HG03159 (cell line): ENCODE measurements at regions not wholly inside any gene's neighbourhood (a gene's known extent, or its start where the extent isn't known, plus 50 kb on each side); places are given as distances from the start of the nearest gene placed in this dataset.

Experiments
- ATAC-seq: cut with Tn5 transposase; IDR thresholded peaks from one replicate; pipeline ENCODE4 v1.9.1; 2021; ENCODE audit warnings: mild to moderate bottlenecking, moderate library complexity; ENCODE audit not compliant: unreplicated experiment

- ATAC-seq: no peak
These were observed 322.3 kb downstream of the GBE1 start for GRCh38 chr3:81439108-81439507.

DNA sequence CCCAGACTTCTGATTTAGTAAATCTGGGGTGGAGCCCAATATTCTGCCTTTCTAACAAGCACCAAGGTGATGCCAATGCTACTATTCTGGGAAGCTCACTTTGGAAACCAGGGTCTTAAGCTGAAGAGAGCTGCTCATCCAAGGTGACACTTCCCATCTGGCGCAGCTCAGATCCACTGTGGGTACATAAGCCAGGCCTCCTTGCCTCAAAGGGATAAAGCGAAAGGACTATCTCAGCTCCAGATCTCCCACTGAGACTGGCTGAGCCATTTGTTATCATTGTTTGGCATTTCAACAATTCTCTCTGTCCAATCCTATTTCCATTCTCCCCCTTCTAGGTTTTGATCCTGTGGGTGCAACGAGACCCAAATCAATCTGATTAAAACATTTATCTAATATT lies 323.8 kb downstream of the GBE1 start:
- ATAC-seq: no peak

DNA sequence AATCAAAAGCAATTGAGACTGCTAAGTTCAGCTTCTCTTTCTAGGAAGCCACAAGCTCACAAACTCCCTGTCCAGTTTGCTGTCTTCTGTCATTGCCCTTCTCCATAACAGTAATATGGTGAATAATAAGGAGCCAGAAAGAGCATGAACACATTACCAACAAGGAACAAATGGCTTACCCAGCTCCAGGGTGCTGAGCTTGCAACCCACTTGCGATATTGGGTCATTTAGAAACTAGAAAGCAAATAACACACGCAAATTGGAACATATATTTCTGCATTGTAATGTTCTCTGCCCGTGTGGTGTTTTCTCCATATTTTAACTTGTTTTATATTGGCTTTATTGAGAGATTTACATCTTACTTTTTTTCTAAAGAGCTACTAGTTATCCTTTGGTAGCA lies 325.3 kb downstream of the GBE1 start:
- no peak for ATAC-seq

DNA sequence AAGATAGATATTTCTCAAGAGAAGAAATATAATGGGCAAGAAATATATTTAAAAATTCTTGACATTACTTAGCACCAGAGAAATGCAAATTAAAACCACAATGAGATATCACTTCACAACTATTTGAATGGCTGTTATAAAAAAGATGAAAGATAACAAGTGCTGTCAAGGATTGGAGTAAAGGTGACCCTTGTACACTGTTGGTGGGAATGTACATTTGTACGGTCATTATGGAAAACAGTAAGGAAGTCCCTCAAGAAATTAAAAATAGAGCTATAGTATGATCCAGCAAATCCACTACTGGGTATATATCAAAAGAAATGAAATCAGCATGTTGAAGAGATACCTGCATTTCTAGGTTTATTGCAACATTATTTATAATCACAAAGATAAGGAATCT lies 326.4 kb downstream of the GBE1 start:
- ATAC-seq: no peak

GRCh38 chr3:81434161-81434560 lies 327.3 kb downstream of the GBE1 start:
- no peak for ATAC-seq

- ATAC-seq: no peak
These were observed 327.8 kb downstream of the GBE1 start for GRCh38 chr3:81433675-81434074.

GRCh38 chr3:81432456-81432855 lies 329.0 kb downstream of the GBE1 start:
- ATAC-seq: no peak

- ATAC-seq: no peak
These were observed 334.4 kb downstream of the GBE1 start for GRCh38 chr3:81426826-81427577.

DNA sequence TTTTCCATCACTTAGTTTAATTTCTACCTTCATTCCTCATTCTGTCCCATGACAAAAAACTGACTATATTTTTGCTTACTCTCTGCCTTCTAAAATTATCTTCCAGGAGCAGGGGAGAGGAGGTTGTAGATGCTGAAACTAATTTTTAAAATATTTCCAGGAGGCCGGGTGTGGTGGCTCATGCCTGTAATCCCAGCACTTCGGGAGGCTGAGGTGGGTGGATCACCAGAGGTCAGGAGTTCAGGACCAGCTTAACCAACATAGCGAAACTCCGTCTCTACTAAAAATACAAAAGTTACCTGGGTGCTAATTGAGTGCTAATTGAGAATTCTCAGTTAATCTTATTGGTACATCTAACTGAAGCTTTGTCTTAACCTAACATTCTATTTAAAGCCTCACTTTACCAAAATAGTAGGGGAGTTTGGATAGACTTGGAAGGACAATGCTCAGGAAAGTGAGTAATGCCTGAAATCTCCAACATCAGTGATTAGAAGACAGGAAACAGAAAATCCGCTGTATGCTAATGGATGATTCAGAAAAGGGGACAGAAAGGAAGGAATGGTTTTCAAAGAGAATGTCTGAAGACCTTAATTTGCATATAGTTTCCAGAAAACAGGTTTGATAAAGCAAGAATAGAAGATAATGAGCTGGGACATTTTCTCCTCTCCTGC lies 336.1 kb downstream of the GBE1 start:
- ATAC-seq: no peak

DNA sequence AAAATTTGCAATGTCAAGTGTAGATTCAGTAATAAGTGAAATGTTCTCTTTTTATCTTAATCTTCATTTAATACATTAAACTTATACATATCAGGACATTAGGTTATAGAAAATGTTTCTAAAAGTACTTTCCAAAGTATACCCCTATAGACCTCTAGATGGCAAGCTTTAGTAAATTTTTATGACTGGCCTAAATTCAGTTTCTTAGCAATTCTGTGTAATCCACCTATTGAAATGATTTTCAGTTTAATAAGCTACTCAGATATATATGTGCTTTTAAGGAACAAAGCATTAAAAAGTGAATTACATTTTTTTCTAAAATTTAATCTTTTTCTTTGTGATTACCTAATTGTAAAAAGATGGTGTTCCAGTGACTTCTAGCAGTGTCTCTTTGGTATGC lies 342.2 kb downstream of the GBE1 start:
- peak; percentile 63 for ATAC-seq

DNA sequence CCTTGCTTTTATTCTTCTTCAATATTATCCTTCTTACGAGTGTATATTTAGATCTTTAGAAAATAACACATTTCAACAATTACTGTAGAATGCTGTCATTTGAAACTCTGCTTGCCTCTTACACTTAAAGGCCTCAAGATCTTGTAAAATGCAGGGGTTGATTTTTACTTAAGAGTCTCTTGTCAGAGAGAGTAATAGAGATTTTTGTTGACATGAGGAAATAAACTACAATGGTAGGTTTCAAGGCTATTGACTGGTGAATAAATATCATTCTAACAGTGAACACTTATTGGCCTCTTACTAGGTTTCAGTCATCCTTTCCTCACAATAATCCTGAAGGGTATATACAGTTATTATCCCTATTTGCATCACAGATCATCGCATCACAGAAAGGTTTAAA lies 344.6 kb downstream of the GBE1 start:
- no peak for ATAC-seq

- ATAC-seq: no peak
These were observed 355.1 kb downstream of the GBE1 start for GRCh38 chr3:81406318-81406717.

GRCh38 chr3:81395739-81396513 lies 365.5 kb downstream of the GBE1 start:
- ATAC-seq: no peak

DNA sequence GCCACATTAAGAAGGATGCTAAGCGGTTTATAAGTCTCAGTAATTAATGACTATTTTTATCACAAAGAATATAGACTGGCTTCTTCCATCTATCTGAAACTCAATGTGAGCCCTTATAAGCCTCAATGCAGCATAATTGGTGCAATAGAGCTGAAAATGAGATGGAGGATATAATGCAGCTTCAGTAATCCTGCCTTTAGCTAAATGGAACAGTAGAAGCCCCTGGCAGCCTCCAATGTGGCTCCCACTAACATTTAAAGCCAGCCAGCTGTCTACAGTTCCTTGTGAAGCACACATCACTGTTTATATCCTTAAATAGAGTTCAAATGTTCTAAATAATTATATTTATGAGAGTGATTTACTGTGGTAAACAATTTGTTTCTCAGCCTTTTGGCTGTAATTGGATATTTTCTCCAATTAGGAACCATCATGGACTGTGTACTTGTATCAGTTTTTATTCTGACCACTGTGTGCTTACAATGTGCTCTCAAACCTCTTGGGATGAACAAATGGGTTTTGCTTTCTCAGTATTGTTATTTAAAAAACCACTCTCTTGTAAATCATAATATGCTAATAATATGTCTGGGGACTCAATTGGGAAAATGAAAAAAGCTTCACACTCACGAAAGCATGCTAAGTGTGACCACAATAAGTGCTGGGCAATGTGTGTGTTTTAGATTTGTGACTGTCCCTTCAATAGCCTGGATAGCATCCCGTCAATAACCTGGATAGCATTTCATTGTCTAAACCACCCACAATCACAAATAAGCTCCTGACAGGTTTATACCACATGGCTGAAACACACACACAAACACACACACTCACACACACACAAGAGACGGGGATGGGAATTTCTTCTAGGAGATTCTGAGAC lies 366.6 kb downstream of the GBE1 start:
- no peak for ATAC-seq

DNA sequence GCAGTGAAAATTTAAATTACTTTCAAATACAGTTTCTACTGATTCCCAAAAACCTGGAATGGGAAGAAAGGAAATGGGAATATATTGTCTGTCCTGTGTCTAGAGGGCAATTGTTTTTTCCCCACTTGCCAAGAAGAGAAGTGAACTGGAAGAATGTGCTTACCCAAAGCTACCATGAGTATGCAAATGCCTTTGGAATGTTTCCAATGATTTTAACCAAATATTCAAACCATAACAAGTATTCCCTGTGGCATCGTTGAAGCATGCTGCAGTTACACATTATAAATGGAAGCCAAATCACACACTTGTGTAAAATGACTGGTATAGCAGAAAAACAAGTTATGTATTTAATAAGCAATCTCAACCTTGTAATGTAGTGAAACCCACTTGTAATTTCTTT lies 368.2 kb downstream of the GBE1 start:
- ATAC-seq: no peak

- ATAC-seq: no peak
These were observed 370.6 kb downstream of the GBE1 start for GRCh38 chr3:81390796-81391195.

GRCh38 chr3:81388191-81388590 lies 373.3 kb downstream of the GBE1 start:
- no peak for ATAC-seq

- ATAC-seq: no peak
These were observed 379.0 kb downstream of the GBE1 start for GRCh38 chr3:81382470-81382869.

GRCh38 chr3:81380234-81380633 lies 381.2 kb downstream of the GBE1 start:
- ATAC-seq: no peak

DNA sequence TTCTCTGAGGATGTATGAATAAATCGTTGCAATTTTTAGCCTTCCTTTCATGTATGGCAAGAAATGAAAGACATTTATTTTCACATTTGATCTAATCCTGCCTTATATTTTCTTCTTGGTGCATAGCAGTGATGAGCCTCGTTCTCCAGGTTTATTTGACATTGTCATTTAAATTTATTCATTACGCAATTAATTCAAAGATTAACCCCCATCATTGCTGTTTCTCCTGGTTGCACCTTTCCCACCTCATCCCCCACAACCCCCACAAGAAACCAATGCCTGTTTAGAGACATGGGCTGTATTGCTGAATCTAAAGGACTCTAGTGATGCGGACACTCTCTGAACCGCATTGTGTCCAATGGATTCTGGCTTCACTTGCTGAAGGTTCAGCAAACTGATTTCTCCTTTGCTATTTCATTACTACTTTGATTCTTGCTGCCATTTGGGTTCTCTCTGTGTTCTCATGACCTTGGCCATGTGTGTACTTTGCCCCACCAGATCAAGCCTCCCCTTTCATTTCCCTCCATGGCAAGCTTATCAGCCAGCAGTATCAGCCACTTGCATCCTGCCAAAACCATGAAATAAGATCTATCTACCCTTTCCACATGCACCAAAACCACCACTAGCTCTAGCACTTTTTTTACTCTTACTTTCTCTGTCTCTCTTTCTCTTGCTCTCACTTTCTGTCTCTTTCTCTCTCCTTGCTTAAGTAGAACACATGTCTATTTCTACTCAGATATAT lies 382.7 kb downstream of the GBE1 start:
- no peak for ATAC-seq
